ENCODE measurements at regions not wholly inside any gene's neighbourhood (a gene's known extent, or its start where the extent isn't known, plus 50 kb on each side); places are given as distances from the start of the nearest gene placed in this dataset.

- no peak for TF ChIP-seq CTCF (IDR thresholded peaks at IDR 0.05)
- no peak for TF ChIP-seq POLR2A (IDR thresholded peaks at IDR 0.05; ENCODE audit: low read depth)
Measured at GRCh38 chr11:128246810-128247594, 340.4 kb downstream of the ETS1 start.
